Keratinocyte (primary cell): ENCODE measurements at regions not wholly inside any gene's neighbourhood (a gene's known extent, or its start where the extent isn't known, plus 50 kb on each side); places are given as distances from the start of the nearest gene placed in this dataset.

ENCODE experiments used
- DNase-seq: peaks from one replicate; pipeline ENCODE4 v3.0.0-alpha.2; 2011; ENCODE audit warnings: low read depth, missing footprints, low spot score
- FAIRE-seq: peaks from 2 replicates; lab custom pipeline; 2011; peaks lifted over from hg19 to GRCh38; lab: Jason Lieb, UNC
- H2AFZ ChIP-seq: 2 replicates; pipeline ENCODE4 v1.6.0; 2012; ENCODE audit warnings: low read length, control low read depth, inconsistent platforms; ENCODE audit not compliant: control insufficient read depth
- H3K27ac ChIP-seq: 2 replicates; pipeline ENCODE4 v1.5.1; 2011; ENCODE audit warnings: low read length; ENCODE audit not compliant: control insufficient read depth, insufficient read depth
- H3K27me3 ChIP-seq: 3 replicates; pipeline ENCODE4 v1.6.0; 2011; ENCODE audit warnings: low read length; ENCODE audit not compliant: control insufficient read depth, insufficient read depth; ENCODE audit errors: extremely low read depth
- H3K36me3 ChIP-seq, 2 experiments: 2 replicates in 1 of 2; 3 replicates in 1 of 2; pipeline ENCODE4 v1.5.1; 2011; ENCODE audit warnings: low read length in 2 of 2, mild to moderate bottlenecking in 1 of 2; ENCODE audit not compliant: control insufficient read depth in 2 of 2, insufficient read depth in 2 of 2; ENCODE audit errors: extremely low read depth in 1 of 2
- H3K4me1 ChIP-seq: 3 replicates; pipeline ENCODE4 v1.5.1; 2011; ENCODE audit warnings: low read length; ENCODE audit not compliant: control insufficient read depth, insufficient read depth; ENCODE audit errors: extremely low read depth
- H3K4me2 ChIP-seq: 3 replicates; pipeline ENCODE4 v1.6.0; 2011; ENCODE audit warnings: low read depth, low read length; ENCODE audit not compliant: control insufficient read depth, insufficient read depth; ENCODE audit errors: extremely low read depth
- H3K4me3 ChIP-seq, 3 experiments: fragments of 200-600 bp in 1 of 3; sonication (generic) in 1 of 3; 2 replicates in 2 of 3; 3 replicates in 1 of 3; pipeline ENCODE4 v1.5.1; 2011 to 2016; ENCODE audit warnings: low read length in 3 of 3, mild to moderate bottlenecking in 3 of 3, control low read depth in 2 of 3, inconsistent platforms in 1 of 3, low read depth in 1 of 3, mixed read lengths in 1 of 3, mixed run types in 1 of 3, moderate library complexity in 1 of 3; ENCODE audit not compliant: control insufficient read depth in 2 of 3, insufficient read depth in 2 of 3; ENCODE audit errors: extremely low read depth in 1 of 3
- H3K79me2 ChIP-seq: 2 replicates; pipeline ENCODE4 v1.6.0; 2012; ENCODE audit warnings: low read length; ENCODE audit not compliant: control insufficient read depth, insufficient read depth
- H3K9ac ChIP-seq: 3 replicates; pipeline ENCODE4 v1.6.0; 2011; ENCODE audit warnings: low read length; ENCODE audit not compliant: control insufficient read depth, insufficient read depth; ENCODE audit errors: extremely low read depth
- H3K9me1 ChIP-seq: 3 replicates; pipeline ENCODE4 v1.6.0; 2011; ENCODE audit warnings: low read length; ENCODE audit not compliant: control insufficient read depth, insufficient read depth; ENCODE audit errors: extremely low read depth
- H3K9me3 ChIP-seq: 2 replicates; pipeline ENCODE4 v1.5.1; 2012; ENCODE audit warnings: low read depth, low read length; ENCODE audit not compliant: control insufficient read depth
- H4K20me1 ChIP-seq: 3 replicates; pipeline ENCODE4 v1.6.0; 2011; ENCODE audit warnings: low read length; ENCODE audit not compliant: control insufficient read depth, insufficient read depth; ENCODE audit errors: extremely low read depth
- CTCF ChIP-seq, 3 experiments: IDR thresholded peaks in 1 of 3; conservative IDR thresholded peaks in 1 of 3; optimal IDR thresholded peaks in 1 of 3; 2 replicates in 2 of 3; 3 replicates in 1 of 3; pipeline versions ENCODE3 to v1.5.1; 2011; ENCODE audit warnings: low read length in 3 of 3, mild to moderate bottlenecking in 3 of 3, moderate library complexity in 2 of 3, control low read depth in 1 of 3, inconsistent platforms in 1 of 3; ENCODE audit not compliant: insufficient read depth in 2 of 3; ENCODE audit errors: extremely low read depth in 1 of 3
- EZH2 ChIP-seq: IDR thresholded peaks from one replicate; pipeline ENCODE4 v1.6.1; 2012; ENCODE audit warnings: inconsistent platforms, mild to moderate bottlenecking, low read length, moderate library complexity
- dilution Hi-C: fragments of 300-500 bp; cut with MboI; formaldehyde crosslinking; loops from one replicate; pipeline ENCODE4 v1.7.0; 2020; ENCODE audit warnings: low sequenced_read_pairs; ENCODE audit not compliant: extremely low pct_ligation_motif_present

- peak overlapping the region; percentile 35 for H3K27ac ChIP-seq
- peak in 1 of 3 experiments; percentile 15 for TF ChIP-seq CTCF (optimal IDR thresholded peaks at IDR 0.05 in 1 of 3, IDR thresholded peaks at IDR 0.05 in 1 of 3, conservative IDR thresholded peaks at IDR 0.05 in 1 of 3; ENCODE audit: extremely low read depth in 1 of 3, insufficient read depth in 2 of 3, low read length in 3 of 3)
- no peak for TF ChIP-seq EZH2
- H4K20me1 ChIP-seq, result no peaks in the 10 kb centered on the region
- H3K4me2 ChIP-seq, result no peak overlapping the region
- no peaks in the 10 kb centered on the region for H3K9me1 ChIP-seq
- H2AFZ ChIP-seq, result no peak overlapping the region
- H3K9me3 ChIP-seq, result no peaks in the 10 kb centered on the region
- H3K9ac ChIP-seq, result no peak overlapping the region
- H3K27me3 ChIP-seq, result no peaks in the 10 kb centered on the region
- dilution Hi-C loops, result no loop called here
- no peaks in the 10 kb centered on the region for H3K36me3 ChIP-seq
- DNase-seq (peak; percentile 52), FAIRE-seq (peak; percentile 98)
- H3K79me2 ChIP-seq, result no peaks in the 10 kb centered on the region
- peaks cover 28% of the 10 kb centered on the region for H3K4me1 ChIP-seq
- no peak overlapping the region for H3K4me3 ChIP-seq
Observed at GRCh38 chr1:25031966-25032667, 102.0 kb upstream of the RUNX3 start.

GRCh38 chr1:25031601-25031965, 101.5 kb upstream of the RUNX3 start:
- FAIRE-seq (no peak), DNase-seq (no peak)
- H3K9me1 ChIP-seq, result no peaks in the 10 kb centered on the region
- H3K27me3 ChIP-seq, result no peaks in the 10 kb centered on the region
- H3K9me3 ChIP-seq, result no peaks in the 10 kb centered on the region
- H3K4me1 ChIP-seq, result peaks cover 28% of the 10 kb centered on the region
- dilution Hi-C loops, result no loop called here
- H3K79me2 ChIP-seq, result no peaks in the 10 kb centered on the region
- H2AFZ ChIP-seq, result no peak overlapping the region
- H3K9ac ChIP-seq, result no peak overlapping the region
- no peaks in the 10 kb centered on the region for H3K36me3 ChIP-seq
- no peaks in the 10 kb centered on the region for H4K20me1 ChIP-seq
- no peak overlapping the region for H3K4me2 ChIP-seq
- TF ChIP-seq CTCF (optimal IDR thresholded peaks at IDR 0.05 in 1 of 3, IDR thresholded peaks at IDR 0.05 in 1 of 3, conservative IDR thresholded peaks at IDR 0.05 in 1 of 3; ENCODE audit: extremely low read depth in 1 of 3, insufficient read depth in 2 of 3, low read length in 3 of 3), result no peak
- no peak for TF ChIP-seq EZH2
- no peak overlapping the region for H3K4me3 ChIP-seq
- no peak overlapping the region for H3K27ac ChIP-seq
